GM18499 (cell line): ENCODE measurements at regions not wholly inside any gene's neighbourhood (a gene's known extent, or its start where the extent isn't known, plus 50 kb on each side); places are given as distances from the start of the nearest gene placed in this dataset.

ENCODE experiments used
- ATAC-seq: cut with Tn5 transposase; IDR thresholded peaks from one replicate; pipeline ENCODE4 v1.9.1; 2021; ENCODE audit warnings: moderate number of reproducible peaks; ENCODE audit not compliant: insufficient read depth, unreplicated experiment

- ATAC-seq, result no peak
Measured at GRCh38 chr3:162087361-162087760, 590.8 kb downstream of the OTOL1 start.

GRCh38 chr3:162092751-162093150 is 596.1 kb downstream of the OTOL1 start:
- no peak for ATAC-seq

GRCh38 chr3:162094301-162094700 is 597.7 kb downstream of the OTOL1 start:
- no peak for ATAC-seq

- ATAC-seq, result no peak
Measured at GRCh38 chr3:162096874-162097273, 600.3 kb downstream of the OTOL1 start.

GRCh38 chr3:162103808-162104207 is 607.2 kb downstream of the OTOL1 start:
- no peak for ATAC-seq

GRCh38 chr3:162111861-162112260 is 615.3 kb downstream of the OTOL1 start:
- no peak for ATAC-seq

GRCh38 chr3:162112719-162113118 is 616.1 kb downstream of the OTOL1 start:
- no peak for ATAC-seq

GRCh38 chr3:162117961-162118360 is 621.4 kb downstream of the OTOL1 start:
- ATAC-seq, result no peak

- no peak for ATAC-seq
Measured at GRCh38 chr3:162119651-162120050, 623.0 kb downstream of the OTOL1 start.

GRCh38 chr3:162122405-162122804 is 625.8 kb downstream of the OTOL1 start:
- ATAC-seq, result no peak

GRCh38 chr3:162125790-162126189 is 629.2 kb downstream of the OTOL1 start:
- ATAC-seq, result no peak

GRCh38 chr3:162130582-162130981 is 634.0 kb downstream of the OTOL1 start:
- ATAC-seq, result no peak

GRCh38 chr3:162132981-162133380 is 636.4 kb downstream of the OTOL1 start:
- ATAC-seq, result no peak

GRCh38 chr3:162134571-162134970 is 638.0 kb downstream of the OTOL1 start:
- ATAC-seq, result no peak

- no peak for ATAC-seq
Measured at GRCh38 chr3:162136136-162136535, 639.5 kb downstream of the OTOL1 start.

GRCh38 chr3:162138509-162138908 is 641.9 kb downstream of the OTOL1 start:
- no peak for ATAC-seq

GRCh38 chr3:162139841-162140240 is 643.2 kb downstream of the OTOL1 start:
- ATAC-seq, result no peak

GRCh38 chr3:162141272-162141791 is 644.7 kb downstream of the OTOL1 start:
- ATAC-seq, result no peak

GRCh38 chr3:162142511-162142910 is 645.9 kb downstream of the OTOL1 start:
- ATAC-seq, result no peak

GRCh38 chr3:162143180-162143579 is 646.6 kb downstream of the OTOL1 start:
- ATAC-seq, result no peak

GRCh38 chr3:162147996-162148395 is 651.4 kb downstream of the OTOL1 start:
- ATAC-seq, result no peak

GRCh38 chr3:162150790-162151189 is 654.2 kb downstream of the OTOL1 start:
- no peak for ATAC-seq

- no peak for ATAC-seq
Measured at GRCh38 chr3:162152636-162153035, 656.0 kb downstream of the OTOL1 start.
